IPS-20b (cell line): ENCODE measurements at regions not wholly inside any gene's neighbourhood (a gene's known extent, or its start where the extent isn't known, plus 50 kb on each side); places are given as distances from the start of the nearest gene placed in this dataset.

Source experiments
- H3K27ac ChIP-seq: one replicate; pipeline ENCODE4 v1.5.1; 2013; ENCODE audit warnings: low read length
- H3K27me3 ChIP-seq: 2 replicates; pipeline ENCODE4 v1.6.1; 2013; ENCODE audit warnings: mild to moderate bottlenecking, low read length, inconsistent platforms; ENCODE audit not compliant: insufficient read depth
- H3K36me3 ChIP-seq: 2 replicates; pipeline ENCODE4 v1.6.1; 2013; ENCODE audit warnings: low read depth, mild to moderate bottlenecking, inconsistent platforms, low read length, moderate library complexity; ENCODE audit not compliant: insufficient read depth
- H3K4me1 ChIP-seq: 2 replicates; pipeline ENCODE4 v1.6.1; 2013; ENCODE audit warnings: mild to moderate bottlenecking, control low read depth, inconsistent platforms, low read length, moderate library complexity; ENCODE audit not compliant: insufficient read depth
- H3K4me3 ChIP-seq: 2 replicates; pipeline ENCODE4 v1.5.1; 2013; ENCODE audit warnings: mild to moderate bottlenecking, low read length, inconsistent platforms
- H3K9ac ChIP-seq: 2 replicates; pipeline ENCODE4 v1.6.1; 2013; ENCODE audit warnings: low read depth, mild to moderate bottlenecking, inconsistent platforms, low read length, moderate library complexity
- H3K9me3 ChIP-seq: 2 replicates; pipeline ENCODE4 v1.6.1; 2013; ENCODE audit warnings: mild to moderate bottlenecking, low read depth, low read length, inconsistent platforms; ENCODE audit not compliant: insufficient read depth

DNA sequence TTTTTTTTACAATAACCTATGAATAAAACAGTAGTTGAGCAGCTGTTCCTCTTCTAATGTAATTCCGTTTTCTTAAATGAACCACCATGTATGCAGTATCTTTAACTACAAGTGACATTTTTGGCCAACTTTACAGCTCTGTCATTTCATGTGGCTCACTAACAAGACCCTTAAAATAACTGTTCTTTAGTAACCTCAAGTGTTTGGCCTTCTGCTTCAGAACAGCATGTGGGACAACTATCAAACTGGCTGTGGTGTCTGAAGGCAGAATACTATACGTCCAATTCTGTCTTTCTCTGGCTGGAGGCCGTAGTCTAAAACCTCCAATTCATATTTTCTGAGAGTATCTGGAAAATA, 391.4 kb downstream of the NNT start:
- no peaks in the 10 kb centered on the region for H3K27me3 ChIP-seq

DNA sequence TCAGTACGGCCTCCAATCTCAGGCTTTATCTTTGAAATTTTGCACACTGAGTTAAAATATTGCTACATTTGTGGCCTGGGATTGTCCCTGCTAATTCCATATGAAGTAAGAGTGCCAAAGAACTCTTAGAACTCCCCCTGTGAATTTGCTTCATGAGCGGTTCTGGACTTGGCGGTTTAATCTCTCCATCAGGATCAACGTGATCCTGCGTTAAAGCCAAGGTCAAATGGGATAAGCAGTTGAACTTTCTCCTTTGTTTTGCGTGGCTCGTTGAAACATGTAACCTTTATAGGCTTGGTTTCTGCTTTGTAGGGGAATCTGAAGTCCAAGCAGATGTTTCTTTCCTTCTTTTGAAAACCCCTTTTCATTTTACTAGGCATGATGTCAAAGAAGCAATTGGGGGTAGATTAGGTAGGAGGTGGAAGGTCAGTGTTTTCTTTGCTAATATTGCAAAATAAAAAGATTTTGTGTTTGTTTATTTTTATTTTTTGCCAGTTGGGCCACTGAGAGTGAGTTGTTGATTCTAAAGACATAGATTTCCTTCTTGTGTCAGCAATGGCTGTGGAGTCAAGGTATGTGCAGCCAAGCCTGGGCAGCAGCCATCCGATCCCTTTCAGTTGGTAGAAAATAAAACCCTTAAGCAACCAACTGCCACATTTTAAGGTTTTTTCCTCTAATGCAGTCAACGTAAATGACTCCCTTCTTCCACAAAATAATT, 390.8 kb downstream of the NNT start:
- Histone ChIP-seq H3K36me3 (no peaks in the 10 kb centered on the region), H3K27ac (no peak overlapping the region), H3K27me3 (no peaks in the 10 kb centered on the region), H3K4me1 (peaks cover 2% of the 10 kb centered on the region; the same call in 1 of the 2 replicates), H3K4me3 (no peak overlapping the region), H3K9ac (no peak overlapping the region), H3K9me3 (no peaks in the 10 kb centered on the region)

More for the DNA sequence above, 391.4 kb downstream of the NNT start:
- no peak overlapping the region for H3K27ac ChIP-seq
- peaks cover 2% of the 10 kb centered on the region; the same call in 1 of the 2 replicates for H3K4me1 ChIP-seq
- H3K9me3 ChIP-seq = no peaks in the 10 kb centered on the region
- H3K4me3 ChIP-seq = no peak overlapping the region
- no peaks in the 10 kb centered on the region for H3K36me3 ChIP-seq
- H3K9ac ChIP-seq = no peak overlapping the region

- Histone ChIP-seq H3K27ac (no peak overlapping the region), H3K4me1 (no peaks in the 10 kb centered on the region), H3K36me3 (no peaks in the 10 kb centered on the region), H3K9ac (no peak overlapping the region), H3K9me3 (no peaks in the 10 kb centered on the region), H3K4me3 (no peak overlapping the region), H3K27me3 (no peaks in the 10 kb centered on the region)
Observed at GRCh38 chr5:43985411-43985810, 382.4 kb downstream of the NNT start.

DNA sequence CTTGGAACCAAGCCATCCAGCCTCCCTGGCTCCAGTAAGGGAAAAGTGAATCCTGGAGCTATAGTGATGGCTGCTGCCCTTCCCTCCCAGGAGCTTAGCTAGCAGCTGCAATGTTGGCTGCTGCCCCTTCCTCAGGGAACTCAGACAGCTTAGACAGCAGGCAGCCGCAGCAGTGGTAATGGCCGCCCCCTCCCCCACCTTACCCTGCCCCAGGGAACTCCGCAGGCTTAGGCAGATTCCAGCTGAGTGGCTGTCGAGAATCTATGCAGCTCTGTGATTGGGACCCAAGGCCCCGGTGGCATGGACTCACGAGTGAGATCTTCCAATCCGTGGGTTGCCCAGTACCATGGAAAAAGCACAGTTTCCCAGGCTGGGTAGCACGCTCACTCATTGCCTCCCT, 378.6 kb downstream of the NNT start:
- Histone ChIP-seq H3K4me1 (no peaks in the 10 kb centered on the region), H3K27ac (no peak overlapping the region), H3K27me3 (no peaks in the 10 kb centered on the region), H3K36me3 (no peaks in the 10 kb centered on the region), H3K9ac (no peak overlapping the region), H3K4me3 (no peak overlapping the region), H3K9me3 (no peaks in the 10 kb centered on the region)

DNA sequence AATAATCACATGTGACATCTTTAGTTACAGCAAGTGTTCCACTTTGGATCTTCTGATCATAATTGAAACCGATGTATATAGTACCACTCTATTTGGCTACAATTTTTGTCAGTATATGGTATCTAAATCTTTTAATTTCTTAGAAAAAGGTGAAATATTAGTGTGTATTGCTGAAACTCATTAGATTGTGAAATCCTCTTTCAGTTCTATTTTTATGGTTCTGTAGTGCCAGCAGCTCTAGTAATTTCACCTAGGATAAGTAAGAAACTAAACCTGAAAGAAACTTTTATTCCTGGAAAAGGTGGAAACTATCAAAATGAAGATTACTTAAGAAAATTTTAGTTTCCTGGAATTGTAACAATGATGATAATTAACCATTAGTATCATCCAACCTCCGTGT, 370.9 kb downstream of the NNT start:
- no peak overlapping the region for H3K27ac ChIP-seq
- no peak overlapping the region for H3K9ac ChIP-seq
- no peaks in the 10 kb centered on the region for H3K36me3 ChIP-seq
- H3K9me3 ChIP-seq = no peaks in the 10 kb centered on the region
- no peaks in the 10 kb centered on the region for H3K27me3 ChIP-seq
- no peak overlapping the region for H3K4me3 ChIP-seq
- H3K4me1 ChIP-seq = no peaks in the 10 kb centered on the region

- Histone ChIP-seq H3K9me3 (no peaks in the 10 kb centered on the region), H3K4me3 (no peak overlapping the region), H3K9ac (no peak overlapping the region), H3K27ac (no peak overlapping the region), H3K27me3 (no peaks in the 10 kb centered on the region), H3K36me3 (no peaks in the 10 kb centered on the region), H3K4me1 (no peaks in the 10 kb centered on the region)
Observed at GRCh38 chr5:43973318-43973717, 370.3 kb downstream of the NNT start.

DNA sequence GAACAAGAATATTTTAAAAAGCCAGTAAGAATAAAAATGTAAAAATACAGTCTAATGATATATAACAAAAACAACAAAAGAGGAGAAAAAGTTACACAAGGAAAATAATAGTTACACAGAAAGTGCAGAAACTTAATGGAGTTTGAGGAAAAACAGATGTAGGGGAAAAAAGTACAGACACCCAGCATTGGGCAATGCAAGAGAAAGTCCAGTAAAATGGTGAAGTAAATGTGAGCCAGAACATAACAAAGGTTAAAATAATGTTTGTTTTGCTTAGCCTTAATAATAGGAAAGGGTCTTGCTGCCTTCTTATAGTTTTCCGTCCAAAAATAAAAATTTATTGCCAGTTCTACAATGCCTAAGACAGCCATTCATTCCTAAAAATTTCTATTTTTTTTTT, 364.2 kb downstream of the NNT start:
- Histone ChIP-seq H3K27me3 (no peaks in the 10 kb centered on the region), H3K36me3 (no peaks in the 10 kb centered on the region), H3K9ac (no peak overlapping the region), H3K9me3 (no peaks in the 10 kb centered on the region), H3K27ac (no peak overlapping the region), H3K4me3 (no peak overlapping the region), H3K4me1 (no peaks in the 10 kb centered on the region)

GRCh38 chr5:43959144-43959543, 356.2 kb downstream of the NNT start:
- Histone ChIP-seq H3K36me3 (no peaks in the 10 kb centered on the region), H3K4me3 (no peak overlapping the region), H3K9ac (no peak overlapping the region), H3K27ac (no peak overlapping the region), H3K4me1 (no peaks in the 10 kb centered on the region), H3K27me3 (no peaks in the 10 kb centered on the region), H3K9me3 (no peaks in the 10 kb centered on the region)

GRCh38 chr5:43947935-43948334, 345.0 kb downstream of the NNT start:
- H3K4me1 ChIP-seq = no peaks in the 10 kb centered on the region
- no peaks in the 10 kb centered on the region for H3K36me3 ChIP-seq
- no peak overlapping the region for H3K9ac ChIP-seq
- H3K27ac ChIP-seq = no peak overlapping the region
- no peak overlapping the region for H3K4me3 ChIP-seq
- H3K9me3 ChIP-seq = peaks cover 13% of the 10 kb centered on the region
- H3K27me3 ChIP-seq = no peaks in the 10 kb centered on the region

DNA sequence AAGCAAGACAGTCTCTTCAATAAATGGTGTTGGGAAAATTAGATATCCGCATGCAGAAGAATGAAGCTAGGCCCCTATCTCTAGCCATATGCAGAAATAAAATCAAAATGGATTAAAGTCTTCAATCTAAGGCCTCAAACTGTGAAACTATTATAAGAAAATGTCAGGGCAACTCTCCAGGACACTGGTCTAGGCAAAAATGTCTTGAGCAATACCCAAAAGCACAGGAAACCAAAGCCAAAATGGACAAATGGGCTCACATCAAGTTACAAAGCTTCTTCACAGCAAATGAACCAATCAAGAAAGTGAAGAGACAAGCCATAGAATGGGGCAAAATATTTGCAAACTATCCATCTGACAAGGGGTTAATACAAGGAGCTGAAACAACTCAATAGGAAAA, 338.8 kb downstream of the NNT start:
- Histone ChIP-seq H3K9me3 (peaks cover 11% of the 10 kb centered on the region), H3K27ac (no peak overlapping the region), H3K27me3 (no peaks in the 10 kb centered on the region)

GRCh38 chr5:43940562-43940961, 337.6 kb downstream of the NNT start:
- no peaks in the 10 kb centered on the region for H3K4me1 ChIP-seq
- H3K4me3 ChIP-seq = no peak overlapping the region
- no peak overlapping the region for H3K27ac ChIP-seq
- H3K36me3 ChIP-seq = no peaks in the 10 kb centered on the region
- peaks cover 4% of the 10 kb centered on the region; the same call in 1 of the 2 replicates for H3K9me3 ChIP-seq
- H3K27me3 ChIP-seq = no peaks in the 10 kb centered on the region
- no peak overlapping the region for H3K9ac ChIP-seq

More for the DNA sequence above, 338.8 kb downstream of the NNT start:
- Histone ChIP-seq H3K9ac (no peak overlapping the region), H3K4me1 (no peaks in the 10 kb centered on the region), H3K36me3 (no peaks in the 10 kb centered on the region), H3K4me3 (no peak overlapping the region)

DNA sequence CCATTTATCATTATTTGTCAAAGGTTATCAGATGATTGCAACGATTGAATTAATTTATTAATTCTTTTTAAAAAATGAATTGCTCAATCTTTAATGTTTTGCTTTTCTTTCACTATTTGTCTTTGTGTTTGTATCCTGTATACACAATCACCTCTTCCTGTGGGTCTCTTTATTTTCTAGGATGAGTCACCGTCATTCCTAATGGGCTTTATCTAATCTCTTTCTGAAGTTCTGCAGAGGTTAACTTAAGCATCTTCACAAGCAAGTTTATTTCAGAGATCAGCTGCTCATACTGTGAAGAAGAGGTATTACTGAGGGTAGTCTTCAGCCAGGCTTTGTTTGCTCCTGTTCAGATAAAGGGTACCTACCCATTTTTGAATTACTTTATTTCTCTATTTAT, 323.9 kb downstream of the NNT start:
- H3K27ac ChIP-seq = no peak overlapping the region
- H3K4me1 ChIP-seq = peaks cover 6% of the 10 kb centered on the region; the same call in 1 of the 2 replicates
- no peak overlapping the region for H3K9ac ChIP-seq
- no peaks in the 10 kb centered on the region for H3K9me3 ChIP-seq
- no peaks in the 10 kb centered on the region for H3K36me3 ChIP-seq
- H3K27me3 ChIP-seq = no peaks in the 10 kb centered on the region
- H3K4me3 ChIP-seq = no peak overlapping the region
